ENCODE measurements at regions not wholly inside any gene's neighbourhood (a gene's known extent, or its start where the extent isn't known, plus 50 kb on each side); places are given as distances from the start of the nearest gene placed in this dataset.

DNA sequence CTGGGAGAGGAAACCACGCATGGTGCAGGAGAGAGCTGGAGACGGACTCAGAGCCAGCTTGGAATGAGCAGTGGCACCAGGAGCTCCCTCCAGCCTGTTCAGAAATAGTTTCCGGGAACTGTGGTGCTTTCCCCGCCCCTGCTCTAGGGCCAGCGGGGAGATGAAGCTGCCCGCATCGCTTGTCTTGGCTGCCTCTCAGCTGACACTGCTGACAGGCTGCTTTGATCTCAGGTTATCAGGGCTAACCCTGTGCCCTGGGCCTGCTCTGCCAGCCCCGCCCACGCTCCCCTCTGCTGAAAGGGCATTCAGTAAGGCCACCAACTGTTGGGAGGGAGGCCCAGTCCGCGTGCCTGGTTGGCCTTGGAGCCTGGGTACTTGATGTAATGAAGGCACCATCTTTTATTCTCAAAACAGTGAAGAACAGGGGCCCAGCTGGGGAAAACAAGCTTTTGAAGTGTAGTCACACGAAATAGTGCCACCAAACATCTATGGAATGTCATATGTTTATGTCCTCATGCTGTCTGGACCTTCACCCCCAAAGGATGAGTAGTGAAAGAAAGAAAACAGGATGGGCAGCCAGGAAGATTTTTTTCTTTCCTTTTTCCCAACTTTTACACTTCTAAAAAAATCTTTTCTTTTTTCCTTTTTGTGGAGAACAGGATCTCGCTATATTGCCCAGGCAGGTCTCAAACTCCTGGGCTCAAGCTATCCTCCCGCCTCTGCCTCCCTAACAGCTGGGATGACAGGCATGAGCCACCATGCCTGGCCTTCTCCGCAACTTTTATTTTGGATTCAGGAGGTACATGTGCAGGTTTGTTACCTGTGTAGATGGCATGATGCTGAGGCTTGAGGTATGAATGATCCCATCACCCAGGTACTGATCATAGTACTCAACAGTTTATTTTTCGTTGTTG lies 115.9 kb upstream of the TBX3 start:
- Histone ChIP-seq H3K4me1 (peaks cover 0 to 6% (median 0%) of the 10 kb centered on the region in 4 donors), H3K36me3 (no peaks in the 10 kb centered on the region), H3K27ac (peak overlapping the region in 2 of 4 donors; percentile 19 to 24), H3K27me3 (no peaks in the 10 kb centered on the region), H3K4me3 (no peak overlapping the region), H3K9me3 (no peaks in the 10 kb centered on the region)
- 42 to 58% methylated on average over 14 of the region's 16 CpGs for WGBS, 2 donors
- DNase-seq = peak; percentile 24 to 68
- peak in 1 of 2 donors; percentile 18 for TF ChIP-seq POLR2AphosphoS5 (IDR thresholded peaks at IDR 0.05)
- TF ChIP-seq EP300 (IDR thresholded peaks at IDR 0.05) = no peak
- TF ChIP-seq, protein P1, sequence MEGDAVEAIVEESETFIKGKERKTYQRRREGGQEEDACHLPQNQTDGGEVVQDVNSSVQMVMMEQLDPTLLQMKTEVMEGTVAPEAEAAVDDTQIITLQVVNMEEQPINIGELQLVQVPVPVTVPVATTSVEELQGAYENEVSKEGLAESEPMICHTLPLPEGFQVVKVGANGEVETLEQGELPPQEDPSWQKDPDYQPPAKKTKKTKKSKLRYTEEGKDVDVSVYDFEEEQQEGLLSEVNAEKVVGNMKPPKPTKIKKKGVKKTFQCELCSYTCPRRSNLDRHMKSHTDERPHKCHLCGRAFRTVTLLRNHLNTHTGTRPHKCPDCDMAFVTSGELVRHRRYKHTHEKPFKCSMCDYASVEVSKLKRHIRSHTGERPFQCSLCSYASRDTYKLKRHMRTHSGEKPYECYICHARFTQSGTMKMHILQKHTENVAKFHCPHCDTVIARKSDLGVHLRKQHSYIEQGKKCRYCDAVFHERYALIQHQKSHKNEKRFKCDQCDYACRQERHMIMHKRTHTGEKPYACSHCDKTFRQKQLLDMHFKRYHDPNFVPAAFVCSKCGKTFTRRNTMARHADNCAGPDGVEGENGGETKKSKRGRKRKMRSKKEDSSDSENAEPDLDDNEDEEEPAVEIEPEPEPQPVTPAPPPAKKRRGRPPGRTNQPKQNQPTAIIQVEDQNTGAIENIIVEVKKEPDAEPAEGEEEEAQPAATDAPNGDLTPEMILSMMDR (IDR thresholded peaks at IDR 0.05) = no peak
- TF ChIP-seq POLR2A (IDR thresholded peaks at IDR 0.05) = no peak
- peak; percentile 45 to 71 for ATAC-seq (ENCODE audit: low FRiP score in 2 of 2)

GRCh38 chr12:114794049-114794558 lies 110.1 kb upstream of the TBX3 start:
- Histone ChIP-seq H3K4me3 (no peak overlapping the region), H3K36me3 (no peaks in the 10 kb centered on the region), H3K9me3 (no peaks in the 10 kb centered on the region), H3K4me1 (peaks cover 0 to under 1% (median 0%) of the 10 kb centered on the region in 4 donors), H3K27ac (no peak overlapping the region), H3K27me3 (no peaks in the 10 kb centered on the region)
- no peak for ATAC-seq (ENCODE audit: low FRiP score in 2 of 2)
- DNase-seq = no peak
- 89 to 92% methylated on average over 8 of the region's 8 CpGs for WGBS, 2 donors
- TF ChIP-seq EP300 (IDR thresholded peaks at IDR 0.05) (no peak), POLR2A (IDR thresholded peaks at IDR 0.05) (no peak), POLR2AphosphoS5 (IDR thresholded peaks at IDR 0.05) (no peak)
- TF ChIP-seq, protein P1 (IDR thresholded peaks at IDR 0.05) = no peak

DNA sequence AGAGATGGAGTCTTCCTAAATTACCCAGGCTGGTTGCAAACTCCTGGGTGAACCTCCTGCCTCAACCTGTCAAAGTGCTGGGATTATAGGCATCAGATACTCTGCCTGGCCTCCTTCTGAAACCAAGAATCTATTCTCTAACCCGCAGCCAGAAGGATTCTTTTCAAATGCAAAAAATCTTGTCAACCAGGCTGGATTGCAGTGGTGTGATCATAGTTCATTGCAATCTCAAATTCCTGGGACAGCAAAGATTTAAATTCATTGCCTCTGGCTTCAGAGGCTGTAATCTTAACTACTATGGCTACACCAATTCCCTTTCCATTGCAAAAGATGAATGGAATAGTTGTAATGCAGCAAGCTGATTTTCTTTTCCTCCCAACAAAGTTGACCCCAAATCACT lies 106.3 kb upstream of the TBX3 start:
- Histone ChIP-seq H3K9me3 (no peaks in the 10 kb centered on the region), H3K27ac (no peak overlapping the region), H3K4me1 (no peaks in the 10 kb centered on the region), H3K4me3 (no peak overlapping the region), H3K36me3 (no peaks in the 10 kb centered on the region), H3K27me3 (no peaks in the 10 kb centered on the region)
- no peak for ATAC-seq (ENCODE audit: low FRiP score in 2 of 2)
- TF ChIP-seq POLR2AphosphoS5 (IDR thresholded peaks at IDR 0.05) (no peak), POLR2A (IDR thresholded peaks at IDR 0.05) (no peak), EP300 (IDR thresholded peaks at IDR 0.05) (no peak)
- TF ChIP-seq, protein P1 (IDR thresholded peaks at IDR 0.05) = no peak
- whole genome bisulfite sequencing, 2 donors = 88 to 100% methylated on average over 1 of the region's 1 CpG
- DNase-seq = no peak

- DNase-seq = no peak
- WGBS, 2 donors = 79 to 80% methylated on average over 5 of the region's 5 CpGs
- no peaks in the 10 kb centered on the region for H3K27me3 ChIP-seq
- no peaks in the 10 kb centered on the region for H3K4me1 ChIP-seq
- H3K36me3 ChIP-seq = no peaks in the 10 kb centered on the region
- H3K4me3 ChIP-seq = no peak overlapping the region
- TF ChIP-seq POLR2A (IDR thresholded peaks at IDR 0.05) (no peak), POLR2AphosphoS5 (IDR thresholded peaks at IDR 0.05) (no peak), EP300 (IDR thresholded peaks at IDR 0.05) (no peak)
- TF ChIP-seq, protein P1 (IDR thresholded peaks at IDR 0.05) = no peak
- no peaks in the 10 kb centered on the region for H3K9me3 ChIP-seq
- ATAC-seq (ENCODE audit: low FRiP score in 2 of 2) = no peak
- H3K27ac ChIP-seq = no peak overlapping the region
These were observed 105.8 kb upstream of the TBX3 start for GRCh38 chr12:114789821-114790220.

Measured in upper lobe of left lung (tissue), 6 donors.